CD14-positive monocyte (primary cell): ENCODE measurements at regions not wholly inside any gene's neighbourhood (a gene's known extent, or its start where the extent isn't known, plus 50 kb on each side); places are given as distances from the start of the nearest gene placed in this dataset.
A peak's percentile ranks its signal among the peaks of the same experiment; 100 is the strongest.

Experiments used
- DNase-seq, 3 donors: peaks; one replicate each; pipeline ENCODE4 v3.0.0-alpha.2; 2011 to 2022
- H2AFZ ChIP-seq: 2 replicates; pipeline ENCODE4 v1.6.0; 2012; ENCODE audit warnings: mild to moderate bottlenecking, low read depth, low read length, inconsistent platforms; ENCODE audit not compliant: insufficient read depth, poor library complexity, severe bottlenecking
- H3K27ac ChIP-seq, 2 donors: 1 replicate in 1 of 2; 2 replicates in 1 of 2; pipeline ENCODE4 v1.5.1; 2012 to 2013; ENCODE audit warnings: low read length in 2 of 2, control low read depth in 1 of 2, inconsistent platforms in 1 of 2, low read depth in 1 of 2, mild to moderate bottlenecking in 1 of 2
- H3K27me3 ChIP-seq, 2 donors: one replicate each; pipeline versions ENCODE4 v1.6.0 to v1.6.1; 2011 to 2013; ENCODE audit warnings: low read length in 2 of 2; ENCODE audit not compliant: control insufficient read depth in 2 of 2, insufficient read depth in 2 of 2
- H3K36me3 ChIP-seq, 2 donors: replicated peaks in 1 of 2; 1 replicate in 1 of 2; 2 replicates in 1 of 2; pipeline versions ENCODE4 v1.5.1 to v1.6.1; 2012 to 2013; ENCODE audit warnings: low read length in 2 of 2, control low read depth in 1 of 2, inconsistent platforms in 1 of 2, mild to moderate bottlenecking in 1 of 2; ENCODE audit not compliant: insufficient read depth in 2 of 2, control insufficient read depth in 1 of 2
- H3K4me1 ChIP-seq, 2 donors: 1 replicate in 1 of 2; 2 replicates in 1 of 2; pipeline versions ENCODE4 v1.5.1 to v1.6.1; 2012 to 2013; ENCODE audit warnings: low read length in 2 of 2, control low read depth in 1 of 2, inconsistent platforms in 1 of 2, mild to moderate bottlenecking in 1 of 2, moderate library complexity in 1 of 2; ENCODE audit not compliant: insufficient read depth in 2 of 2, control insufficient read depth in 1 of 2
- H3K4me2 ChIP-seq: replicated peaks from 2 replicates; pipeline ENCODE3; 2012; ENCODE audit warnings: low read length, moderate library complexity, mild to moderate bottlenecking; ENCODE audit not compliant: poor library complexity, severe bottlenecking; ENCODE audit errors: extremely low read depth
- H3K4me3 ChIP-seq, 3 experiments: fragments of 200-600 bp in 1 of 3; sonication (generic) in 1 of 3; replicated peaks in 1 of 3; 1 replicate in 2 of 3; 2 replicates in 1 of 3; pipeline ENCODE4 v1.5.1; 2011 to 2013; ENCODE audit warnings: low read length in 3 of 3, mild to moderate bottlenecking in 3 of 3, control low read depth in 2 of 3, low read depth in 2 of 3, inconsistent platforms in 1 of 3, moderate library complexity in 1 of 3
- H3K79me2 ChIP-seq: 2 replicates; pipeline ENCODE4 v1.6.0; 2012; ENCODE audit warnings: mild to moderate bottlenecking, control low read depth, inconsistent platforms, low read length, moderate library complexity; ENCODE audit not compliant: insufficient read depth
- H3K9ac ChIP-seq: 2 replicates; pipeline ENCODE4 v1.6.0; 2017; ENCODE audit warnings: low read length, mild to moderate bottlenecking; ENCODE audit not compliant: insufficient read depth, poor library complexity, severe bottlenecking
- H3K9me3 ChIP-seq, 2 donors: replicated peaks in 1 of 2; 1 replicate in 1 of 2; 2 replicates in 1 of 2; pipeline versions ENCODE4 v1.5.1 to v1.6.1; 2012 to 2013; ENCODE audit warnings: low read length in 2 of 2, control low read depth in 1 of 2; ENCODE audit not compliant: control insufficient read depth in 1 of 2, insufficient read depth in 1 of 2
- H4K20me1 ChIP-seq: 2 replicates; pipeline ENCODE4 v1.6.0; 2012; ENCODE audit warnings: mild to moderate bottlenecking, low read length, control low read depth, moderate library complexity; ENCODE audit not compliant: insufficient read depth
- H3K27ac Mint-ChIP-seq, 7 donors: one replicate each; pipeline ENCODE4 v1.8.0; 2020; ENCODE audit warnings: mild to moderate bottlenecking in 7 of 7, mixed read lengths in 7 of 7, moderate library complexity in 6 of 7, inconsistent platforms in 2 of 7
- H3K27me3 Mint-ChIP-seq, 3 donors: one replicate each; pipeline ENCODE4 v1.8.0; 2021 to 2022; ENCODE audit warnings: low read depth in 3 of 3, mild to moderate bottlenecking in 3 of 3, mixed read lengths in 3 of 3, moderate library complexity in 3 of 3, inconsistent platforms in 1 of 3
- H3K36me3 Mint-ChIP-seq, 2 donors: one replicate each; pipeline ENCODE4 v1.8.0; 2020; ENCODE audit warnings: mixed read lengths in 2 of 2, inconsistent platforms in 1 of 2, mild to moderate bottlenecking in 1 of 2
- H3K4me1 Mint-ChIP-seq: one replicate; pipeline ENCODE4 v1.8.0; 2020; ENCODE audit warnings: mild to moderate bottlenecking, mixed read lengths
- H3K4me3 Mint-ChIP-seq, 2 donors: one replicate each; pipeline ENCODE4 v1.8.0; 2020; ENCODE audit warnings: mild to moderate bottlenecking in 2 of 2, mixed read lengths in 2 of 2, moderate library complexity in 1 of 2
- H3K9me3 Mint-ChIP-seq, 7 donors: one replicate each; pipeline ENCODE4 v1.8.0; 2020 to 2022; ENCODE audit warnings: mixed read lengths in 7 of 7, mild to moderate bottlenecking in 6 of 7, moderate library complexity in 6 of 7, inconsistent platforms in 2 of 7
- CTCF ChIP-seq: fragments of 200-600 bp; IDR thresholded peaks from one replicate; pipeline ENCODE4 v1.8.0; 2022; ENCODE audit warnings: antibody characterized with exemption, mild to moderate bottlenecking
- WGBS: methylation state at CpG from one replicate; pipeline ENCODE4 v1.1.5; 2013; ENCODE audit warnings: missing lambda C conversion rate; ENCODE audit not compliant: insufficient coverage; 5-methylcytosine and 5-hydroxymethylcytosine counted together
- intact Hi-C, 2 donors: fragments of 100-400 bp; cut with micrococcal nuclease; formaldehyde crosslinking; loops; one replicate each; pipeline versions ENCODE4 v1.15.0 to v1.15.1; 2023

- WGBS, result 85% methylated on average over 3 of the region's 7 CpGs
These were observed 131.0 kb upstream of the RFC3 start for GRCh38 chr13:33686772-33687480.

GRCh38 chr13:33690354-33690753 is 127.6 kb upstream of the RFC3 start:
- Histone ChIP-seq H3K36me3 (no peaks in the 10 kb centered on the region), H3K4me1 (no peaks in the 10 kb centered on the region), H2AFZ (no peak overlapping the region), H3K4me3 (no peak overlapping the region), H3K9ac (no peak overlapping the region), H3K79me2 (no peaks in the 10 kb centered on the region), H3K27me3 (no peaks in the 10 kb centered on the region), H3K4me2 (no peak overlapping the region), H3K27ac (no peak overlapping the region), H3K9me3 (peaks cover 4 to 10% of the 10 kb centered on the region in 2 donors), H4K20me1 (no peaks in the 10 kb centered on the region)
- H3K27me3 Mint-ChIP-seq, result peaks cover 0 to 4% (median 2%) of the 10 kb centered on the region in 3 donors
- TF ChIP-seq CTCF, result no peak
- no peak for DNase-seq
- intact Hi-C loops, result no loop called here
- no peak overlapping the region for H3K4me3 Mint-ChIP-seq
- no peaks in the 10 kb centered on the region for H3K4me1 Mint-ChIP-seq
- peaks cover 8 to 23% (median 12%) of the 10 kb centered on the region in 7 donors for H3K9me3 Mint-ChIP-seq
- no peaks in the 10 kb centered on the region for H3K36me3 Mint-ChIP-seq
- H3K27ac Mint-ChIP-seq, result no peak overlapping the region
- 96% methylated on average over 5 of the region's 10 CpGs for WGBS

More at GRCh38 chr13:33686772-33687480, 131.0 kb upstream of the RFC3 start:
- H3K36me3 ChIP-seq, result no peaks in the 10 kb centered on the region
- Mint-ChIP-seq H3K36me3 (no peaks in the 10 kb centered on the region), H3K27me3 (peaks cover 0 to 4% (median 3%) of the 10 kb centered on the region in 3 donors), H3K4me3 (peak overlapping the region in 1 of 2 donors; percentile 10), H3K27ac (no peak overlapping the region), H3K4me1 (no peaks in the 10 kb centered on the region), H3K9me3 (peaks cover 6 to 18% (median 13%) of the 10 kb centered on the region in 7 donors)
- H3K4me2 ChIP-seq, result no peak overlapping the region
- no peaks in the 10 kb centered on the region for H4K20me1 ChIP-seq
- TF ChIP-seq CTCF, result no peak
- H3K4me1 ChIP-seq, result no peaks in the 10 kb centered on the region
- no peak overlapping the region for H2AFZ ChIP-seq
- no peaks in the 10 kb centered on the region for H3K27me3 ChIP-seq
- DNase-seq, result no peak
- intact Hi-C loops, result no loop called here
- no peak overlapping the region for H3K9ac ChIP-seq
- H3K27ac ChIP-seq, result no peak overlapping the region
- no peaks in the 10 kb centered on the region for H3K79me2 ChIP-seq
- H3K4me3 ChIP-seq, result no peak overlapping the region
- peaks cover 6 to 15% of the 10 kb centered on the region in 2 donors for H3K9me3 ChIP-seq
